ENCODE measurements at regions not wholly inside any gene's neighbourhood (a gene's known extent, or its start where the extent isn't known, plus 50 kb on each side); places are given as distances from the start of the nearest gene placed in this dataset.

GRCh38 chr12:77689510-77690086 lies 141.1 kb upstream of the NAV3 start:
- Histone ChIP-seq H3K79me2 (ENCODE audit: control insufficient read depth, insufficient read depth, low read length) (no peaks in the 10 kb centered on the region), H4K20me1 (replicated peaks; ENCODE audit: control insufficient read depth, extremely low read depth, insufficient read depth, low read length) (no peaks in the 10 kb centered on the region), H3K27me3 (ENCODE audit: control insufficient read depth in 2 of 2, insufficient read depth in 2 of 2, low read length in 2 of 2) (no peaks in the 10 kb centered on the region), H3K27ac (ENCODE audit: insufficient read depth, low read depth, low read length) (no peak overlapping the region), H3K36me3 (ENCODE audit: control insufficient read depth in 2 of 2, extremely low read depth in 1 of 2, insufficient read depth in 2 of 2, low read length in 2 of 2) (no peaks in the 10 kb centered on the region), H2AFZ (ENCODE audit: low read depth, low read length) (no peak overlapping the region), H3K4me2 (ENCODE audit: insufficient read depth, low read length) (no peak overlapping the region), H3K4me1 (ENCODE audit: control insufficient read depth, extremely low read depth, insufficient read depth, low read length) (peaks cover 2% of the 10 kb centered on the region), H3K4me3 (replicated peaks in 1 of 3; ENCODE audit: insufficient read depth in 1 of 3, low read depth in 1 of 3, low read length in 3 of 3) (no peak overlapping the region), H3K9me3 (replicated peaks; ENCODE audit: control insufficient read depth, insufficient read depth, low read length) (no peaks in the 10 kb centered on the region), H3K9ac (replicated peaks; ENCODE audit: extremely low read depth, insufficient read depth, low read length) (no peak overlapping the region), H3K9me1 (replicated peaks; ENCODE audit: control insufficient read depth, extremely low read depth, insufficient read depth, low read length) (no peaks in the 10 kb centered on the region)
- dilution Hi-C loops (cut with MboI; ENCODE audit: extremely low pct_ligation_motif_present, low sequenced_read_pairs) = no loop called here
- intact Hi-C loops (cut with micrococcal nuclease) = loop anchor here (5.0 to 10.0 kb wide), 2 partner anchors 365 to 477 kb away; no protein-coding TSS in a partner anchor
- no peak for TF ChIP-seq FOS (IDR thresholded peaks at IDR 0.05; ENCODE audit: borderline replicate concordance, insufficient read depth, low read length)
- POLR2A ChIA-PET = no interaction called here
- DNase-seq (ENCODE audit: low read depth, low spot score) = no peak
- no TSS peak for BruUV-seq (replicated peaks)
- no peak for FAIRE-seq
- CTCF ChIA-PET = interaction anchor here (1.1 to 1.3 kb wide), 2 partner anchors 537 to 679 kb away, joined by 3 to 4 read pairs; no protein-coding TSS in a partner anchor

- Histone ChIP-seq H3K27me3 (ENCODE audit: control insufficient read depth in 2 of 2, insufficient read depth in 2 of 2, low read length in 2 of 2) (no peaks in the 10 kb centered on the region), H3K4me3 (replicated peaks in 1 of 3; ENCODE audit: insufficient read depth in 1 of 3, low read depth in 1 of 3, low read length in 3 of 3) (no peak overlapping the region), H3K27ac (ENCODE audit: insufficient read depth, low read depth, low read length) (no peak overlapping the region), H4K20me1 (replicated peaks; ENCODE audit: control insufficient read depth, extremely low read depth, insufficient read depth, low read length) (no peaks in the 10 kb centered on the region), H3K9me3 (replicated peaks; ENCODE audit: control insufficient read depth, insufficient read depth, low read length) (no peaks in the 10 kb centered on the region), H2AFZ (ENCODE audit: low read depth, low read length) (no peak overlapping the region), H3K9me1 (replicated peaks; ENCODE audit: control insufficient read depth, extremely low read depth, insufficient read depth, low read length) (no peaks in the 10 kb centered on the region), H3K79me2 (ENCODE audit: control insufficient read depth, insufficient read depth, low read length) (no peaks in the 10 kb centered on the region), H3K36me3 (ENCODE audit: control insufficient read depth in 2 of 2, extremely low read depth in 1 of 2, insufficient read depth in 2 of 2, low read length in 2 of 2) (no peaks in the 10 kb centered on the region), H3K4me1 (ENCODE audit: control insufficient read depth, extremely low read depth, insufficient read depth, low read length) (peaks cover 2% of the 10 kb centered on the region), H3K4me2 (ENCODE audit: insufficient read depth, low read length) (no peak overlapping the region), H3K9ac (replicated peaks; ENCODE audit: extremely low read depth, insufficient read depth, low read length) (no peak overlapping the region)
- dilution Hi-C loops (cut with MboI; ENCODE audit: extremely low pct_ligation_motif_present, low sequenced_read_pairs) = no loop called here
- CTCF ChIA-PET = interaction anchor here (0.7 to 4.4 kb wide), 7 partner anchors 238 to 866 kb away, joined by 3 to 132 read pairs (median 12); no protein-coding TSS in a partner anchor
- no peak for TF ChIP-seq MAX (IDR thresholded peaks at IDR 0.05; ENCODE audit: insufficient read depth, insufficient read length)
- TF ChIP-seq FOS (IDR thresholded peaks at IDR 0.05; ENCODE audit: borderline replicate concordance, insufficient read depth, low read length) = no peak
- no peak for TF ChIP-seq MYC (IDR thresholded peaks at IDR 0.05; ENCODE audit: low read depth, low read length)
- no peak for TF ChIP-seq CTCF (IDR thresholded peaks at IDR 0.05; ENCODE audit: extremely low read depth in 1 of 2, insufficient read depth in 1 of 2, low read depth in 1 of 2, low read length in 2 of 2)
- no peak for TF ChIP-seq POLR2AphosphoS5 (IDR thresholded peaks at IDR 0.05; ENCODE audit: insufficient read depth, low read depth, low read length)
- no peak for TF ChIP-seq GATA2 (IDR thresholded peaks at IDR 0.05; ENCODE audit: insufficient read depth, insufficient read length, low read depth, low read length)
- TF ChIP-seq EZH2 (IDR thresholded peaks at IDR 0.05; ENCODE audit: borderline replicate concordance, low read depth, low read length, severe bottlenecking) = no peak
- TF ChIP-seq POLR2A (IDR thresholded peaks at IDR 0.05; ENCODE audit: low read depth, low read length) = no peak
- no peak for TF ChIP-seq JUN (IDR thresholded peaks at IDR 0.05; ENCODE audit: borderline replicate concordance, insufficient read depth, insufficient read length, low read depth)
- DNase-seq (ENCODE audit: low read depth, low spot score) = no peak
- POLR2A ChIA-PET = no interaction called here
- no peak for FAIRE-seq
- intact Hi-C loops (cut with micrococcal nuclease) = loop anchor here (5.0 to 10.0 kb wide), 2 partner anchors 363 to 475 kb away; no protein-coding TSS in a partner anchor
- BruUV-seq (replicated peaks) = no TSS peak
Observed at GRCh38 chr12:77687321-77687720, 143.4 kb upstream of the NAV3 start.

All from endothelial cell of umbilical vein (primary cell).